Breast epithelium (tissue), 3 donors: ENCODE measurements at regions not wholly inside any gene's neighbourhood (a gene's known extent, or its start where the extent isn't known, plus 50 kb on each side); places are given as distances from the start of the nearest gene placed in this dataset.

ENCODE experiments used
- CTCF ChIP-seq, 3 donors: fragments of 450-650 bp; IDR thresholded peaks; one replicate each; pipeline ENCODE4 v1.5.1; 2016 to 2017; ENCODE audit warnings: antibody characterized with exemption in 3 of 3, mild to moderate bottlenecking in 3 of 3, moderate library complexity in 3 of 3
- POLR2A ChIP-seq: fragments of 450-650 bp; IDR thresholded peaks from one replicate; pipeline ENCODE4 v1.6.1; 2016; ENCODE audit warnings: antibody characterized with exemption, mild to moderate bottlenecking, moderate library complexity
- POLR2AphosphoS5 ChIP-seq, 3 donors: sonication (generic); formaldehyde crosslinking; IDR thresholded peaks; one replicate each; pipeline ENCODE4 v1.6.1; 2017; ENCODE audit warnings: antibody characterized with exemption in 3 of 3

- no peak for TF ChIP-seq CTCF (IDR thresholded peaks at IDR 0.05)
- no peak for TF ChIP-seq POLR2A
- no peak for TF ChIP-seq POLR2AphosphoS5 (IDR thresholded peaks at IDR 0.05)
These were observed 254.2 kb downstream of the C6orf118 start for GRCh38 chr6:165055231-165055630.
